NCI-H2196 (cell line): ENCODE measurements at regions not wholly inside any gene's neighbourhood (a gene's known extent, or its start where the extent isn't known, plus 50 kb on each side); places are given as distances from the start of the nearest gene placed in this dataset.
"Not testable (repeated sequence)": the region's sequence is repeated elsewhere in the genome, so short reads cannot be mapped to it uniquely, and the experiment has no call there.

ENCODE experiments used
- DNase-seq: peaks from one replicate; lab custom pipeline; 2025; ENCODE audit not compliant: unreplicated experiment; lab: John Stamatoyannopoulos, UW

DNA sequence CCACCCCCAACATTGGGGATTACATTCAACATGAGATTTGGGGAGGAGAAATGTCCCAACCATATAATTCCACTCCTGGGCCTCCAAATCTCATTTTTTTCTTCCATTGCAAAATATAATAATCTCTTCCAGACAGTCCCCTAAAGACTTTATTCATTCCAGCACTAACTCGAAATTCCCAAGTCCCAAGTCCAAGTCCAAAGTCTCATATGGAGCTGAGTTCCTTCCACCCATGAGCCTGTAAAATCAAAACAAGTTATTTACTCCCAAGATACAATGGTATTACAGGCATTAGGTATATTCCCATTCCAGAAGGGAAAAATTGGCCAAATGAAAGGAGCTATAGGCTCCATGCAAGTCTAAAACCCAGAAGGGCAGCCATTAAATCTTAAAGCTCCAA, 56.7 kb downstream of the P2RY1 start:
- DNase-seq, result no peak

DNA sequence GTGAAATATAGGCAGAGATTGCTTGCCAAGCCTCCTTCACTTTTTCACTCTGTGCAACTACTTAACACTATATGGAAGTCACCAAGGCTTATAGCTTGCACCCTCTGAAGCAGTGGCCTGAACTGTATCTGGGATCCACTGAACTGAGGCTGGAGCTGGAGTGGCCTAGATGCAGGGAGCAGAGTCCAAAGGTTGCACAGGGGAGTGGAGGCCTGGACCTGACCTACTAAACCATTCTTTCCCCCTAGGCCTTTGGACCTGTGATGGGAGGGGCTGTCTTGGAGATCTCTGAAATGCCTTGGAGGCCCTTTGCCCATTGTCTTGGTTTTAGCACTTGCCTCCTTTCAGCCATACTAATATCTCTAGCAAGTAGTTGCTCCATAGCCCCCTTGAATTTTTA, 57.5 kb downstream of the P2RY1 start:
- DNase-seq, result no peak

DNA sequence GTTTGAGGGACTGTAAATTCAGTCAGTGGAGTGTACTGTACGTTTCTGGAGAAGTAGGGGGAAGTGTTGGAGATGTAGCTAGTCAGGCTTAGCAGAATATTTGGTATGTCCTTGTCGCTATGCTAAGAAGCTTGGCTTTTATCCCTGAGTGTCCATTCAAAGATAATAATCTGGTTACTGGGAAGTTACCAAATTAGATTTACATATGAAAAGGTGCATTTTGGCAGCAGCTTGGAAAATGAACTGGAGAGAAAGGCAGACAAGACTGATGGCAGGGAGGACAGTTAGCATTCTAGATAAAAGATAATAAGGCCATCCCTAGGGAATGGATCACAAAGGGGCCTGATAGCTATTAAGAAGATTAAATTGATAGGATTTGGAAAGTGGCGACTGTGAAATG, 58.7 kb downstream of the P2RY1 start:
- no peak for DNase-seq

DNA sequence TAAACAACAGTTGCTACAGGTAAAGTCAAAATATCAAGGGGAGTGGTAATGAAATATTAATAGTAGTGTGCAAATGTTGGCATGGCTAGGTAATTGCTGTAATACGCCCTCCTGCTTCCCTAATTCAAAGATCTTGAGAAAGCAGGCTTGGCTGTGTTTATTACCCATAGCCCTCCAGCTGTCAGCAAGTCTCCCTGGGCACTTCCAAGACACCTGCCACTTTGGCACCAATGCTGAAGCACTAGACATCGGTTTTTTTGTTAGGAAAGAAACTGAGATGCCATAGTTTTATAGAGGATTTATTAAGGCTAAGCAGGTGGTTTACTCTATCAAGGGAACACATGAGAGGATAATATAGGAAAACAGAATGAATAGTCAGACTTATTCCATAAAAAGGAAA, 64.4 kb downstream of the P2RY1 start:
- no peak for DNase-seq

DNA sequence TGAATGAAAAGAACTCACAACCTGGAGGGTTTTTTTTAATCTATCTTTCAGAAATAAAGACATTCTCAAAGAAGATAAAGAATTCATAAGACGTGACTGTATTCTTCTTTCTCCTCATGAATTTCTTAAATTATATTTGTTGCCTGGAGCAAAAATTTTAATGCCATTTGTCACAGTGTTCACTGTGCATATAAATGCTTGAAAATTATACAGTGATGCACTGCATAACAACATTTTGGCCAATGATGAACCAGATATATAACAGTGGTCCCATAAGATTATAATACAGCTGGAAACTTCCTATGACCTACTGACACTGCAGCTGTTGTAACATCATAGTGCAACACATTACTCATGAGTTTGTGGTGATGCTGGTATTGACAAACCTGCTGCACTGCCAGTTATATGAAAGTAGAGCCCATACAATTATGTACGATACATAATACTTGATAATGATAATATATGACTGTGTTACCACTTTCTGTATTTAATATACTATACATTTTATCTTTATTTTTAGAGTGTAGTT, 67.3 kb downstream of the P2RY1 start:
- DNase-seq, result no peak

DNA sequence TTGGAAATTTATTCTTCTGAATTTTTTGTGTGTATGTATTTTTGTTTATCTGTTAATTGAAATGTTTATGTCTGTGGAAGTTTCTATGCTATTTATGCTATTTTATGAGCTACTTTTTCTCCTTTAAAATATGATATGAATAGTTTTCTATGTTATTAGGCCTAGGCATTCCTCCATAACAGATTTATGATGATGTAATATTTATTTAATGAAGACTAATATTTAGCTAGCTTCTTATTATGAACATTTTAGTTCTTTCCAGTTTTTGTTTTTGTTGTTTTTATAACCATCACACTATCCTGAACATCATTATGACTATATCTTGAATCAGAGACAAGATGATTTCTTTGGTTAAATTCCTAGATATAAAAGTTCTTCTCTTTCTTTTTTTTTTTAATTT, 70.7 kb downstream of the P2RY1 start:
- no peak for DNase-seq

DNA sequence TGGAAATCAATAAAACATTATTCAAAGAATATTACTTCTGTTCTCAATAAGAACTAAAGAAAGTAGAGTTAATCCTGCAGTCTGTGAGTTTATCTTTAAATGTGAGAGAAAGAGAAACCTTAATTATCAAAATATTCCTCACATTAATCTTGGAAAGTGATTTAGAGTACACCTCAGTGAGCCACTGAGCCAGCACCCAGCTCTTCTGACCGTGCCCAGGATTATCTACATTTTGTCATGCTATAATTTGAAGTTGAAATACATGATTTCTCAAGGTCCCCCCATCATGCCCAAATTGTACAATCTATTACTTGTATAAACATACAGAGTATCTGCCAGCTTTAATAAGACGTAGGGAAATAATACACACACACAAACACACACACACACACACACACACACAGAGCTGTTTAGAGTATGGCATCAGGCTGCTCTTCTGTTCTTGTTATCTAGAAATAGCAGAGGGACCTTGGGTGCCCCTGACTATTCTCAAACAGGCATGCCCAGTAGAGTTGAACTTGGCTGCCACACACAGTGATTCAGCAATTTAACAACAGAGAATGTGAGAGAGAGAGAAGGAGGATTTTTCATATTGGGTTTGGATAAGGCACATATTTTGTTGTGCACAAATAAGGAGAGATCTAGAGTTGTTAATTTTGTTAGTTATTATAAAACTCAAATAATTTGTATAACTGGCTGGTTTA, 74.4 kb downstream of the P2RY1 start:
- no peak for DNase-seq

DNA sequence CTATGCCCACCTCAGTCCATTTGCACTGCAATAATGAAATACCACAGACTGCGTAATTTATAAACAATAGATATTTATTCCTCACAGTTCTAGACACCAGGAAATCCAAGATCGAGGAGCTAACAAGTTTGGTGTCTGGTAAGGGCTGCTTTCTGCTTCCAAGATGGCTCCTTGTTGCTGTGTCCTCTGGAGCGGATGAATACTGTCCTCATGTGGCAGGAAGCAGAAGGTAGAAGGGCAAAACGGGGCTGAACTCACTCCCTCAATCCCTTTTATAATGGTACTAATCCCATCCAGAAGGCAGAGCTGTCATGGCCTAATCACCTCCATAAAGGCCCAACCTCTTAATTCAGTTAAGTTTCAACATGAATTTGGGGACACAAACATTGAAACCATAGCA, 75.3 kb downstream of the P2RY1 start:
- no peak for DNase-seq

DNA sequence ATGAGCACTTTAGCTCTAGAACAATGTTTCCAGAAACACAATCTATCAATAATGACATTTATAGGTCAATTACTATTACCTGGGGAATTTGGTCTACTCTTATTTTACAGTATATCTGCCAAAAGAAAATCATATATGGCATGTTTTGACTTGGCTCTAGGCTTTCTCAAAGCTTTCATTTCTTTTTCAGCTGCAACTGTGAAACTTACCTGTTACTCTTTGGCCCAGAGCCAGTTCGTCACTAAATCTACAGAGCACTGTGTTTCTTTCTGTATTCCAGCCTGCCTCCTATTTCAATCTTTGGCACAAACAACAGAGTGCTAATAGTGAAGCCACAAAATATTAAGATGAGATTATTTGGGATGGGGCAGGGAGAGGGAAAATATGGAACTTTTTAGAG, 76.0 kb downstream of the P2RY1 start:
- DNase-seq, result no peak

DNA sequence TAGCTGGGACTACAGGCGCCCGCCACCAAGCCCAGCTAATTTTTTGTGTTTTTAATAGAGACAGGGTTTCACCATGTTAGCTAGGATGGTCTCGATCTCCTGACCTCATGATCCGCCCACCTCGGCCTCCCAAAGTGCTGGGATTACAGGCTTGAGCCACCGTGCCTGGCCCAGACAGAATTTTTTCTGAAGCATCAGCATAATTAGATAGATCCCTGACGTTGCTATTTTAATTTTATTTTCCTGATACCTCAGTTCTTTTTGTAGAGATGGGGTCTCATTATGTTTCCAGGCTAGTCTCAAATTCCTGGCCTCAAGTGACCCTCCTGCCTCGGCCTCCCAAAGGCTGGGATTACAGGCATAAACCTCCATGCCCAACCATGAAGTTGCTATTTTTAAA, 79.8 kb downstream of the P2RY1 start:
- not testable (repeated sequence) for DNase-seq

DNA sequence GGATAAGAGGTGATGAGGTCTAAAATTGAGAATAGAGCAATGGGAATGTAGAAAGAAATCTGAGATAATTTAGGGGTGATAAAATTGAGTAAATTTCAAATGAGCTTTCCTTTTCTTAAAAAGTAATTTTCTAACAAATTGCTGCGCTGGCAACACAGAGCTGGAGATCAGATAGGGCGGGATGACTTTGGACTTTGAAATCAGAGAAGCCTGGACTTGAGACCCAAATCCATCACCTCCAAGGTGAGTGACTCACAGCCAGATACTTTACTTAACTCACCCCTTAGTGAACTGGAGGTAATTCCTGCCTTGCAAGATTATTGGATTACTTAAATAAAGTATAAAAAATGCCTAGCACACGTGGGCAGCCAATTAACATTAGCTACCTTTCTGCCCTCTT, 80.8 kb downstream of the P2RY1 start:
- no peak for DNase-seq

DNA sequence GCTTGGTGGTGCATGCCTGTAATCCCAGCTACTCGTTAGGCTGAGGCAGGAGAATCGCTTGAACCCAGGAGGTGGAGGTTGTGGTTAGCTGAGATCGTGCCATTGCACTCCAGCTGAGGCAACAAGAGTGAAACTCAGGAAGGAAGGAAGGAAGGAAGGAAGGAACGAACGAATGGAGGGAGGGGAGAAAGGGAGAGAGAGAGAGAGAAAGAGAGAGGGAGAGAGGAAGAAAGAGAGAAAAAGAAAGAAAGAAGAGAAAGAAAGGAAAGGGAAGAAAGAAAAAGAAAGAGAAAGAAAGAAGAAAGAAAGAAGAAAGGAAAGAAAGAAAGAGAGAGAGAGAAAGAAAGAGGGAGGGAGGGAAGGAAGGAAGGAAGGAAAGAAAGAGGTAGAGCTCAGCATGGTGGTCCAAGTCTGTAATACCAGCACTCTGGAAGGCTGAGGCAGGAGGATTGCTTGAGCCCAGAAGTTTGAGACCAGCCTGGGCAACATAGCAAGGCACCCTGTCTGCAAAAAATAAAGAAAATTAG, 81.9 kb downstream of the P2RY1 start:
- DNase-seq, result no peak

DNA sequence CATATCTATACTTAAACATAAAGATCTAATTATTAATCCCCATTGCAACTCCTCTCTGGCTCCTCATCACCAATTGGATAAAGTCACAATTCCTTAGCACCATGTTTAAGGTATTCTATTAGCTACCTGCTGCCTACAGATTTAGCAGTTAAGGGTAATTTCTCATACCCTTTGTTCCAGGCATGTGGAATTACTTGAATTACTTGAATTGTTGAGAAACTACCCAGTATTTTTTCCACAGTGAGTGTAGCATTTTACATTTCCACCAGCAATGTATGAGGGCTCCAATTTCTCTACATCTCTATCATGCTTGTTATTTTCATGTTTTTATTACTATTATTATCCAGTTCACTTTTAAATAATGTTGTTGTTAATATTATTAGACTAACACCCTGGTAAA, 86.4 kb downstream of the P2RY1 start:
- no peak for DNase-seq

DNA sequence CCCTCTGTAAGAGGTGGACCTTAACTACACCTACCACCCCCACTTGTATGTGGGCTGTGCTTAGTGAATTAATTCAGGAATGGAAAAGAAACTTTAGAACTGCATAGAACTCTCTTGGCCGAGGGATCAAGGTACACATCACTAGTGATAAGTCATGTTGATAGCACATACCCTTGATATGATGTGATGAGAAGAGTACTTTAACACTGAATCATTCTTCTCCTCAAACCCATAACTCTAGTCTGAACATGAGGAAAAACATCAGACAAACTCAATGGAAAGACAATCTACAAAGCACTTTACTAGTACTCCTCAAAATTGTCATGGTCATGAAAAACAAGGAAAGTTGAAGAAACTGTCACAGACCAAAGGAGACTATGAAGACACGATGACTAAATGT, 87.6 kb downstream of the P2RY1 start:
- DNase-seq, result no peak

DNA sequence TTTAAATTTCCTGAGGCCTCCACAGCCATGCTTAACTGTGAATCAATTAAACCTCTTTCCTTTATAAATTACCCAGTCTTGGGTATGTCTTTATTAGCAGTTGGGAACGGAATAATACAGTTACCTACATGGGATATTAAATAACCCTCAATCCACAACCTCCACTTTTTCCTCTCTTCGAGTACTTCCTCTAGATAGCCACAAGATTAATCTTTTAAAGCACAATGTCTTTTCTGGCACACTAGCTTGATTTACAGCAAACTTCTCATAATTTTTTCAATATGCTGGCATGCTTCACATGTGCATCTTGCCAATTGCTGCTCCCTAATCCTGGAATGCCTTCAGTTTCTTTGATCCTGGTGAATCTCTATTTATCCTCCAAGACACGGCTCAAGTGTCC, 92.2 kb downstream of the P2RY1 start:
- DNase-seq, result no peak

DNA sequence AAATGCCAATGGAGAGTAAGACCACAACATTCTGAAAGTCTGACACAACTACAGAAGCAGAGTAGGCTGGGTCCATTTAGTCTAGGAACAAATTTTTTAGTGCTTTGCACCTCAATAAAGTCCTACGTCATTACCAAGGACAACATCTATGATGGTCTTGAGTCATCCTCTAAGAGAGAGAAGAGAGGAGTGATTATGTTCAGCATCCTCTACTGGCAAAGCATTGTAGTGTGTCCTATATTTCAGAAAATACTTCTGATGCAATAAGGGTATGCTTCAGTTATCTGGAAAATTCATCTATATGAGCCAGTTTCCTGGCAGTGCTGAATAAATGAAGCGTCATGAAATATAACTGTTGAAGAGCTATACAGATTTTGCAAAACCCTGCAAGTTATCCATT, 95.6 kb downstream of the P2RY1 start:
- DNase-seq, result no peak

DNA sequence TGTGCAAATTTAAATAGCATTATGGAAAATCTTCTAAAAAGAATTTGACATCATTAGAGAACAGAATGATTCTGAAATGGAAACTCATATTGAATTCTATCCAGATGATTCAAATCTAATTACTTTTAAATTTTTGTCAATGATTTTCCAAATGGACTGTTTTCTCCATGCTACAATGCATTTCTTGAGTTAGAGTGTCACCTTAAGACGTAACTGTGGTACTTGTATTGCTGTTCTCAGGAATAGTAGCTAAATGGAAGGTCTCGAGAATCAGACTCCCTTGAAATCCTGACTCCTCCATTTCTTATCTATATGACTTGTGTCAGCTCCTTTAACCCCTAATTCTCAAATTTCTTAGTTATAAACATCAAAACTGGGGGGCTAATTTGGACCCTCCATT, 102.3 kb downstream of the P2RY1 start:
- DNase-seq, result no peak

DNA sequence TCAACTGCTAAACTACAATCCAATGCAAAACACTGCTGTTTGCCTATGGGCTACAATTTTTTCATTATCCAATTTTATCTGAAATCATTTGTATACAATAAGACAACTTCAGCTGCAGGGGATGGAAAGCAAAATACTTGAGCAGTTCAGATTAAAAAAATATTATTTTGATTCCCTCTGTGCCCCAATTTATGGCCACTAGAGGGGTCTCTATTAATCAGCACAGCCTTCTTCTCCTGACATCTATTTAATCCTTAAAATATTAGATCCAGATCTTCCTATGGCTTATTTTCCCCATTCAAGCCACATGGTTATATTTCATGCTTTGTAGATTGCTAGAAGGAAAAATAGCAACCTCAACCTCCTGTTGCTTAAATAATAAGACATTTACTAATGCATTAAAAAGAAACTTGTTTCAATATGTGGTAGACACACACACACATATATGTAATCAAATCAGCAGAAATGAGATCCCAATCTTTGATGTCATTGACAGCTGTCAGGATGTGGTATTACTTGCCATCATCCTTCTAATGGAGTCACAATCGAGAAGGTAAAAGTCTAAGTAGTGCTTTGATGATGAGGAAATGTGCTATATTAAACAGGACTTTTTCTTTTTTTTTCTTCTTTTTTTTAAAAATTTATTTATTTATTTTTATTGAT, 104.2 kb downstream of the P2RY1 start:
- DNase-seq, result no peak

DNA sequence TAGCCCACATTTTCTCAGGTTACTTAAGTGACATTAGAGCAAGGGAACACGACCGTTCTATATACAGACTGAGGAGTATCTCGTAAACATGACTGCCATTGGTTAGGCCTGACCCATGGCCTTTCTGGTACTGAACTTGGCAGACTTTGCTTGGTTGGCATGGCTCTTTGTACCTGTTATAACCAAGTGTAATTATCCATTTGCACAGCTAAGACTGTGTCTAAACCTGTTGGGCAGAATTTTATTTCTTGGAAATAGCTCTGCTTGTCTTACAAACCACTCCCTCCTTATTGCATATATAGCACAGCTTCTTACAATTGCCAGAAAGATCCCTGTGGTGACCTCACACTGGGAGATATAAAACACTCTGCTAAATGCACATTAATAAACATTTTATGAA, 106.9 kb downstream of the P2RY1 start:
- no peak for DNase-seq

DNA sequence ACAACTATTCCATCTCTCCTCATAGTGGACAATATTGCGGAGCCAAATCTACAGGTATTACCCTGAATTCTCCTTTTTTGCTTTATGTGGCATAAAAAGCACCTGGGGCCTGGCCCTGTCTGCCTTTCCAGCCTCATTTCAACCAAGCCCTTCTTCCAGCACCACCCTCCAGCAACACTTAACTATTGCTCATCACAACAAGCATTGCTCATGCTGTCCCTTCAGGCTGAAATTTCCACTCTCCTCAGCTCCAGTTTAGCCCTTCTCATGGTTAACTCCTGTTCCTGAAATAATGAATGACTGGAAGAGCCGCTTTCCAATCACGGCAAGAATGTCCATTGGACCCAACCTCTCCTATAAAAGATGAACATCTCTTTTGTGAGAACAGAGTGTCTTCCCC, 107.4 kb downstream of the P2RY1 start:
- no peak for DNase-seq

DNA sequence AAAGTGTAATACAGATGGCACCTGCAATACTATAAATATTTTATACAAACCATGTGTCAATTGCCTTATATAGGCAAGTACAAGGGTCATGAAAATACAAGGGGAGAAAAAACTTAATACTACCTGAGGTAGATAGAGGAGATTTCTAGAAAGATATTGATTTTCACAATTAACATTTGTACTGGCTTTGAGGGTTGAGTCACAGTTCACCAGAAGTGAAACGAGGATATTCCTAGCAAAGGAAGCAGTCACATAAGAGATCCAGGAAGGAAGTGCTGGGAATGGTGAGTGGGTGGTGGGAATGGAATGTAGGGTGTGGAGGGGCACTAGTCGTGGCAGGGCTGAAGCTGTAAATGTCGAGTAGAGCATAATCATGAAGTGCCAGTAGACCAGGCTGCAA, 108.7 kb downstream of the P2RY1 start:
- DNase-seq, result no peak

DNA sequence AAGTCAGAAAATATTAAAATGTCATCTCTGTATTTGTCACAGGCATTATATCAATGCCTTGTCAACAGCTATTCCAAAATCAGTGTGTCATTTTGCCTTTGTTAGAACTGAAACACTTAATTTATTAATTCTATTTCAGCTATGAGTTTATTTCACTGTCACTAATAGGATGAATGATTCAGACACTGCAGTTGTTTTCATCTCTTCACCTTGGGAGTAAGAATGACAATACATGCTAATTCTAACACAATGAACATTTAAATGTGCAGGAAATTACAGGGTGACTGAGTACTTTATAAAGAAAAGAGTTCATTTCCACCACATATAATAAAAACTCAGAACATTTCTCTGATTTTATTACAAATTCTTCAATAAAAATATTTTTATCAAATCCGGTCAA, 109.7 kb downstream of the P2RY1 start:
- no peak for DNase-seq

DNA sequence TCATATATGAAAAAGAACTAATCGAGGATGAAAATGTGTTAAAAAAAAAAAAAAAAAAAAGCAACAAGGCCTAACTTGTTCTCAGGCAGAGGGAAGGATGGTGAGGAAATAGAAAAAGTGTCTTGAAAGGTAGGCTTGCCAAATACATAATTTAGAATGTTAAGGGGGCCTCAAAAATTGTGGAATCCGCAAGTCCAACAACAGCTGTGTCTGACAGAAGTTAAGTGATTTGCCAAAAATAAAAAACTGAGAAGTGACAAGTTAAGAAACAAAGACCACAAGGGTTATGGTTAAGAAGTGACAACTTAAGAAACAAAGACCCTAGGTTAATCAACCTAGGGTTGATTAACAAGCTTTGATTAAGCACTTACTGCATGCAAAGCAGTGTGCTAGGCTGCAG, 110.6 kb downstream of the P2RY1 start:
- no peak for DNase-seq
